Upper lobe of right lung (tissue), 1 donor: ENCODE measurements at regions not wholly inside any gene's neighbourhood (a gene's known extent, or its start where the extent isn't known, plus 50 kb on each side); places are given as distances from the start of the nearest gene placed in this dataset.

Source experiments
- ATAC-seq: fragments of 200-7000 bp; cut with Tn5 transposase; one replicate; pipeline ENCODE4 v1.9.1; 2020; ENCODE audit warnings: mild to moderate bottlenecking, moderate library complexity
- DNase-seq: peaks from one replicate; pipeline ENCODE4 v3.0.0-alpha.2; 2020
- H3K27ac ChIP-seq: fragments of 200-600 bp; one replicate; pipeline ENCODE4 v1.8.0; 2022
- H3K27me3 ChIP-seq: fragments of 200-600 bp; one replicate; pipeline ENCODE4 v1.8.0; 2022; ENCODE audit warnings: mild to moderate bottlenecking
- H3K36me3 ChIP-seq: fragments of 200-600 bp; one replicate; pipeline ENCODE4 v1.8.0; 2022
- H3K4me1 ChIP-seq: fragments of 200-600 bp; one replicate; pipeline ENCODE4 v1.8.0; 2022
- H3K4me3 ChIP-seq: fragments of 200-600 bp; one replicate; pipeline ENCODE4 v1.8.0; 2022; ENCODE audit warnings: mild to moderate bottlenecking
- H3K9me3 ChIP-seq: fragments of 200-600 bp; one replicate; pipeline ENCODE4 v1.8.0; 2022
- intact Hi-C: fragments of 100-400 bp; cut with DNase I; formaldehyde crosslinking; loops from one replicate; pipeline ENCODE4 v1.11.0; 2022
- TF ChIP-seq, protein P1 (sequence below): fragments of 200-600 bp; IDR thresholded peaks from one replicate; pipeline ENCODE4 v1.8.0; 2022; ENCODE audit warnings: antibody characterized with exemption
- donor health status: DM: no; HTN: yes; CAD: no; lungs with severe emphysema.

DNA sequence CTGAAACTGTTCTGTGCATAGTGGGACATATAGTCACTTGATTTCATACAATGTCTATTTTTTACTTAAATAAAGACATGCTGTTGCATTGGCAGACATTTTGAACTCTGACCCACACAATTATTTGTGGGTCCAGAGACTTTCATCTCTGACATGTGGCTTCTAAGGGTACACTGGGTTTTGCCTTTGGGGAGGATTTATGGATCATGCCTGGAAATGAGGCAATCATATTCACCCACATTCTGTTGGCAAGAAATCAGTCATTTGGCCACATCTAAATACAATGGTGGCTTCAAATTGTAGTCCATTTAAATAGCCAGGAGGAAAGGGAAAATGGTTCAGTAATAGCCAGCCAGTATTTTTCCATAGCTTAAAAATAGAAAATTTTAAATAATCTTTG, 238.3 kb upstream of the KLF12 start:
- H3K36me3 ChIP-seq, result no peaks in the 10 kb centered on the region
- no peak for DNase-seq
- TF ChIP-seq, protein P1, sequence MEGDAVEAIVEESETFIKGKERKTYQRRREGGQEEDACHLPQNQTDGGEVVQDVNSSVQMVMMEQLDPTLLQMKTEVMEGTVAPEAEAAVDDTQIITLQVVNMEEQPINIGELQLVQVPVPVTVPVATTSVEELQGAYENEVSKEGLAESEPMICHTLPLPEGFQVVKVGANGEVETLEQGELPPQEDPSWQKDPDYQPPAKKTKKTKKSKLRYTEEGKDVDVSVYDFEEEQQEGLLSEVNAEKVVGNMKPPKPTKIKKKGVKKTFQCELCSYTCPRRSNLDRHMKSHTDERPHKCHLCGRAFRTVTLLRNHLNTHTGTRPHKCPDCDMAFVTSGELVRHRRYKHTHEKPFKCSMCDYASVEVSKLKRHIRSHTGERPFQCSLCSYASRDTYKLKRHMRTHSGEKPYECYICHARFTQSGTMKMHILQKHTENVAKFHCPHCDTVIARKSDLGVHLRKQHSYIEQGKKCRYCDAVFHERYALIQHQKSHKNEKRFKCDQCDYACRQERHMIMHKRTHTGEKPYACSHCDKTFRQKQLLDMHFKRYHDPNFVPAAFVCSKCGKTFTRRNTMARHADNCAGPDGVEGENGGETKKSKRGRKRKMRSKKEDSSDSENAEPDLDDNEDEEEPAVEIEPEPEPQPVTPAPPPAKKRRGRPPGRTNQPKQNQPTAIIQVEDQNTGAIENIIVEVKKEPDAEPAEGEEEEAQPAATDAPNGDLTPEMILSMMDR, result no peak
- no peak for ATAC-seq
- no peak overlapping the region for H3K27ac ChIP-seq
- no peak overlapping the region for H3K4me3 ChIP-seq
- no peaks in the 10 kb centered on the region for H3K4me1 ChIP-seq
- H3K27me3 ChIP-seq, result no peaks in the 10 kb centered on the region
- intact Hi-C loops, result no loop called here
- H3K9me3 ChIP-seq, result no peaks in the 10 kb centered on the region

DNA sequence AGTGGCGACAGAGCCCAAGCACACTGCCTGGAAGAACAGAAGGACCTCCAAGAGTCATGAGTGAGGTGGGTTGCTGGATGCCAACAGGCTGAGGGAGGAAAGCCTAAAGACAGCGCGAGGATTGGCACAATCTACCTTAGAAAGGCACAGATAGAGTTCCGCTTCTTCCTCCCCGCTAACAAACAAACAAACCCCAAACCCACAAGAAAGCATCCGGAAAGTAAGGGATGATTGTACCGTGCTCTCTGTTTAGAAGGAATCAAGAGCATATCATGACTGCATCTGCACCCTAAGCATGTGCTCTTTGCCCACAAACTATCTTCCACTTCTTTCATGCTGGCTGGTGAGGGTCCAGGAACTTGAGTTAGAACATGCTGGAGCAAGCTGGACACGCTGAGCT, 233.0 kb upstream of the KLF12 start:
- intact Hi-C loops, result no loop called here
- no peaks in the 10 kb centered on the region for H3K4me1 ChIP-seq
- no peak overlapping the region for H3K4me3 ChIP-seq
- TF ChIP-seq, protein P1, result no peak
- ATAC-seq, result no peak
- no peaks in the 10 kb centered on the region for H3K9me3 ChIP-seq
- DNase-seq, result no peak
- H3K27me3 ChIP-seq, result no peaks in the 10 kb centered on the region
- H3K36me3 ChIP-seq, result no peaks in the 10 kb centered on the region
- no peak overlapping the region for H3K27ac ChIP-seq

DNA sequence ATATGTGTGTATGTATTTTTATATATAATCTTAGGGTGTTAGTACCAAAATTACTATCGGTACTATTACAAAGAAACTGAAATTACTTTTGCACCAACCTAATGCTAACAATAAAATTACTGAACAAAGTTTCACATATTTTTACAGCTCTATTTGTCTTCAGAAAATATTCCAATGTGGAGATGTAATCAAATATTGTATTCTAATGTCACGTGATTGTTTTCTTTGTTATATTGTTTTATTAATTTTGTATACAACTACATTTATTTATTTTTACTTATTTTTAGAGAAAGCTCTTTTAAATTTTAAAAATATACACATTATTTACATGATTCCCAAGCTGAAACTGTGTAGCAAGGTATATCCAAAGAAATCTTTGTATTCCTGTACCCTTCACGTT, 227.1 kb upstream of the KLF12 start:
- no peaks in the 10 kb centered on the region for H3K4me1 ChIP-seq
- no peak for ATAC-seq
- no peak for DNase-seq
- TF ChIP-seq, protein P1, result no peak
- H3K9me3 ChIP-seq, result no peaks in the 10 kb centered on the region
- no peaks in the 10 kb centered on the region for H3K36me3 ChIP-seq
- no peak overlapping the region for H3K4me3 ChIP-seq
- intact Hi-C loops, result no loop called here
- H3K27ac ChIP-seq, result no peak overlapping the region
- no peaks in the 10 kb centered on the region for H3K27me3 ChIP-seq

DNA sequence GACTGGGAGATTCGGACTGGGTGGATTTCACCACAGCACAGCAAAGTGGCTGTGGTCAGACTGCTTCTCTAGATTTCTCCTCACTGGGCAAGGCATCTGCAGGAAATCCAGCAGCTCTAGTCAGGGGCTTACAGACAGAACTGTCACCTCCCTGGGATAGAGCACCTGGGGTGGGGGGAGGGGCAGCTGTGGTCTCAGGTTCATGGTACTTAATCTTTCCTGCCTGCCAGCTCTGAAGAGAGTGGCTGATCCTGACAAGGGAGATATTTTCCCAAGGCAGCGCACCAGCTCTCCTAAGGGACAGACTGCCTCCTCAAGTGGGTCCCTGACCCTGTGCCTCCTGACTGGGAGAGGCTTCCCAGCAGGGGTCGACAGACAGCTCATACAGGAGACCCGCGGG, 212.8 kb upstream of the KLF12 start:
- H3K36me3 ChIP-seq, result no peaks in the 10 kb centered on the region
- H3K9me3 ChIP-seq, result no peaks in the 10 kb centered on the region
- TF ChIP-seq, protein P1, result no peak
- no peaks in the 10 kb centered on the region for H3K27me3 ChIP-seq
- no peak overlapping the region for H3K27ac ChIP-seq
- ATAC-seq, result no peak
- no peaks in the 10 kb centered on the region for H3K4me1 ChIP-seq
- no peak overlapping the region for H3K4me3 ChIP-seq
- DNase-seq, result no peak
- intact Hi-C loops, result no loop called here

DNA sequence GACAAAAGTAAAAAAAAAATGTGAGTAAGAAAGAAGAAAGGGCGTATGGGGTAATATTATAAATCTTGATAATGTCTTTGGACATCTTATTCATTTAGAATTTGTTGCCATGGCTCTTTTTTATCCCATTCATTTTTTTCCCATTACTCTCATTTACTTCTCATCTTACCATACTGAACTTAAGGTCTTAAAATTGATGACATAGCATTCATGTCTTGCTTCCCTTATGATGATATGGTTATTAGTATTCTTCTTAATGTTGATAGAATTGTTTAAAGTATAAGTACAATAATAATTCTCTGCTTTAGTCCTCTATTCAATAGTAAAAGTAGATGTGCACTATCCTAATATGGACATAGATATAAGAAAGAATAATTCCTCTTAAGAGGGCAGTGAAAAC, 204.1 kb upstream of the KLF12 start:
- H3K27ac ChIP-seq, result no peak overlapping the region
- intact Hi-C loops, result no loop called here
- DNase-seq, result no peak
- no peaks in the 10 kb centered on the region for H3K36me3 ChIP-seq
- H3K9me3 ChIP-seq, result no peaks in the 10 kb centered on the region
- no peaks in the 10 kb centered on the region for H3K4me1 ChIP-seq
- no peak overlapping the region for H3K4me3 ChIP-seq
- no peaks in the 10 kb centered on the region for H3K27me3 ChIP-seq
- no peak for ATAC-seq
- TF ChIP-seq, protein P1, result no peak

DNA sequence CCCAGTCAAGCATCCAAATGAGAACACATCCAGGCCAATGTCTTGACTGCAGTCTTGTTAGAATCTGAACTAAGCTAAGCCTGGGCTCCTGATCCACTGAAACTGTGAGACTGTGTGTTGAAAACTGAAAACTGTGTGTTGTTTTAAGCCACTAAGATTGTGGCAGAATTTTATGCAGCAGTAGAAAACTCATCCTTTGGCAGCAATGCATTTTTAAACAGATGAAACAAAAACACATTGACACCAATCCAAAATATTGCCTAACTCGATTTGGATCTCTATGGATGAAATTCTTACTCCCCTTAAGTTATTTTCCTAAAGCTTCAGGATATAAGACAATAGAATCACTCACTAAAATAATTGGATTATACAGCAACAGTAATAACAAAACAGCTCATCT, 202.3 kb upstream of the KLF12 start:
- H3K4me3 ChIP-seq, result no peak overlapping the region
- H3K4me1 ChIP-seq, result no peaks in the 10 kb centered on the region
- ATAC-seq (no peak), DNase-seq (no peak)
- intact Hi-C loops, result no loop called here
- TF ChIP-seq, protein P1, result no peak
- H3K27me3 ChIP-seq, result no peaks in the 10 kb centered on the region
- no peaks in the 10 kb centered on the region for H3K9me3 ChIP-seq
- H3K27ac ChIP-seq, result no peak overlapping the region
- no peaks in the 10 kb centered on the region for H3K36me3 ChIP-seq
